NCI-H2227 (cell line): ENCODE measurements at regions not wholly inside any gene's neighbourhood (a gene's known extent, or its start where the extent isn't known, plus 50 kb on each side); places are given as distances from the start of the nearest gene placed in this dataset.

Experiments
- DNase-seq: peaks from one replicate; lab custom pipeline; 2025; ENCODE audit not compliant: unreplicated experiment; lab: John Stamatoyannopoulos, UW

DNA sequence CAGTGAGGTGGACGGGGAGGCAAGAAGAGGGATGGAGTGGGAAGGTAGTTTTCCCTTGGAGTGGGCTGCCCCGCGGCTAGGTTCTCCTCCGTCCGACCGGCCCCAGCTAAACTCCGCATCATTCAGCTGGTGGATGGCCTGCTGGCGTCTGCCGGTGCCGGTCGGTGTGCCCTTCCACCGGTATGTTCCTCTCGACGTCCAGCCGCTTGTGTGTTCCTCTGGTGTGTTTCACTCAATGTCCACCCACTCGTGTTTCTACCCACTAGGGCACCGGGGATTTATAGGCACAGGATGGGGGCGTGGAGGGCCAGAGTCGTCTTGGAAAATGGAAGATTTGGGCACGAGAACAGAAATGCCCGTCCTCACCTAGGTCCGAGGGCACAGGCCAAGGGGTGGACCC, 931.7 kb upstream of the B3GALT2 start:
- DNase-seq: no peak

DNA sequence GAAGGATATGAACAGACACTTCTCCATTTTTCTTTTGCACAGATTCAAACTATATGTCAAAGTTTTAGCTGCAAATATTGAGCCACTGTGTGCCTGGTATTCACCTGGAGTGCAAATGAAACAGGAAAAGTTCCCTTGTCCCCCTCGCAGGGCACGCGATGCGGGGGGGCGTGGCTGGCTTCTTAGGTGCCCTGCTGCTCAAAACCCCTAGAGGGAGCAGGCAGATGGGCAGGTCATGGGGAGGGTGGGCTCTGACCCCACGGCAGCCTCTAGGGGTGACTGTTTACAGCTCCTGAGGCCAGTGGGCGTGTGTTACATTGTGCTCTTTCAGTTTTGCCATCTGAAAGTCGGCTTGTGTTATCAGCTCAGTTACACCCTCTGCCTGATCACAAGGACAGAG, 931.2 kb upstream of the B3GALT2 start:
- no peak for DNase-seq

DNA sequence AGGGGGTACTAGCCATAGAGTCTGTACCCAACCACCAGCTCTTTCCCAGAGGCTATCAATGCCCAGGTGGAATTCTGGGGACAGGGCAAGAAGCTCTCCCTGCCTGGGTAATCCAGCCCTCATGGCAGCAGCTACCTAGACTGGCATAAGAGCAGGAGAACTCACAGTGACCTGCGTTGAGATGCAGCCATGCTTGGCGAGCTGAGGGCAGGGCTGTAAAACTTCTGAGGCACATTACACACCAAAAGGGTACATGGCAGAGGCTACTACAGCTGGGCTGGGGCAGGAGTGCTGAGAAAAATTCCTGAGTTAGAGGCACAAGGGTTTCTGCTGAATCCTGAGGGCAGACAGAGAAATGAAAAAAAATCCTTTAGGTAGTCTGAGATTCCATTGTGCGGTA, 927.9 kb upstream of the B3GALT2 start:
- no peak for DNase-seq

DNA sequence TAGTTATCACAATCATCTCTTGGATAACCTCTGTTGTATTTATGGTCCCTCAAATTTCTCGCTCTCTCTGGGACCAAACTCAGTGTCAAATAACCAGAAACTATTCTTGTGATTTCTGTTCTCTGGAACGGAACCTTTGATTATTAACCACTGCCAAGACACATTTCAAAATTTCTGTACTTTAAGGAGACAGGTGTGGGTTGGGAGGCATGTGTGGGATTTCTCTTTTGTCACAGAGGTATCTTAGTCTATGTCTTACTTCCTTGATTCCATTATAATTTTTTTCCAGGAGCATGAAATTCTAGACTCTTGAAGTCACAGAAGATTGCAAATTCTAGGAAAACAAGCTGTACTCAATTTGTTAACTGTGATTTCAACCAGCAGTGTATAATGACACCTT, 919.0 kb upstream of the B3GALT2 start:
- DNase-seq: no peak

DNA sequence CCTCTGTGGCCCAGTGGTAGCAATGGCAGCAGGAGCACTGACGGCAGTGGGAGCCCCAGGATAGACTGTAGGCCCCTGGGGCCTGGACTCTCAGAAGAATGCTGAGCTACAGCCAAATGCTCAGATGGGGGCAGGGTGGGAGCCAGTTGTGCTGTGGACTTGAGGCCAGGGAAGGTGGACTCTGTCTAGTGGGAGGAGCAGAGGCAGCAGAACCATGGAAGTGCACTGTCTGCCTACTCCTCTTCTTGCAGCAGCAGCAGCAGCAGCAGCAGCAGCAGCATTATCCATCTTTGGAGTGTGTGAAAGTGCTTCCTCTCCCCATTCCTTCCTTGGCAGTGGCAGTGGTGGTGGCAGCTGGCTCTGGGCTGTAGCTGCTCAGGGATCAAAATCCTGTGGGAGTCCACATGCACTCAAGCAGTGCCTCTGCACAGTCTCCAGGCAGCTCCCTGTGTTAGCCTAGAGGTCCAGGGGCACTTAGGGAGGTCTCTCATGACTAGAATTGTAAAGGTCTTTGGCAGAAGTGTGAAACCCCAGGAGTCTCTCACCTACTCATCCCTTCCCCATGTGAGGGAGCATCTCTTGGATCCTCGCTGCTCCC, 917.9 kb upstream of the B3GALT2 start:
- no peak for DNase-seq

DNA sequence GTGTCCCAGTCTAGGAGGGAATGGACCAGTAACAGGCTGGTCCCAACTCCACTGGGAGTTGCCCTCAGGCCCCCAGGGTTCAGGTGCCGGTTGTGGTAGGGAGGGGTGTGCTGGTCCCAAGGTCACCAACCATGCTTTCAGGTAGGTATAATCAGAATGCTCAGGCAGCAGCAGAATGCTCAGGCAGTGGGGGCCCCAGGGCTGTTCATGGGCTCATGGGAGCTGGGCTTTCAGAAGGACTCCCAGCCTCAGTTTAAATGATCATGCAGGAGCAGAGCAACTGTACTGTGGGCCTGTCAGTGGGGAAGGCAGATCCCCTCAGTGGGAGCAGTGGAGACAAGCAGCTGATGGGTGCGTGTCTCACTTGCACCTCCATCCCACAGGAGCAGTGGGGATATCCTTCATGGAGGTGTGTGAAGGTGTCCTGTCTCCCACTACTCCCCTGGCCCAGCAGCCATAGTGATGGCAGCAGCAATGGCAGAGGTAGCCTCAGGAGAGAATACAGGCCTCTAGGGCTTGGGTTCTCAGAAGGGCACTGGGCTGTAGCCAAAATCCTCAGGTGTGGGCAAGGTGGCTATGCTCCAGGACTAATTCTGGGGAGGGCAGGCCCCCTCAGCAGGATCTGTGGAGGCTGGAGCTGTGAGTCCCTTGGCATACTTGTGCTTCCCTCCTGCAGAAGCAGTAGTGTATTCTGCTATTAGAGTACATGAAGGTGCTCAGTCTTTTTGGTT, 917.3 kb upstream of the B3GALT2 start:
- DNase-seq: no peak

DNA sequence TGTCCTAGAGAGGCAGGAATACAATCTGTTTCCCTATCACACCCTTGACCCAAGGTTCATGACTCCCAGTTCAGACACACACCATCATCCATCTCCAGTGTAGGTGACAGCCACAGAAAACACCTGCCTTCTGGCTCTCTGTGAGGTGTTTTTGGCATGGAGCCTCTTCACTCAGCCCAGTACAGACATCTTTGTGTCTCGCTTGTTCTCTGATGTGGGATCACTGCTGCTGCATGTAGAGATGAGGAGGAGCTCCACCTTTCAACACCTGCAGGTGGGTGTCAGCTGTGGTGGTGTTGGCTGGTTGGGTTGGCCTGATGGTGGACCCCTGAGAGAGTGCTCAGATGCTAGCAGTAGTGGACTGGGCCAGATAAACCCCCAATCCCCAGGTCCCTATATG, 916.7 kb upstream of the B3GALT2 start:
- DNase-seq: no peak

DNA sequence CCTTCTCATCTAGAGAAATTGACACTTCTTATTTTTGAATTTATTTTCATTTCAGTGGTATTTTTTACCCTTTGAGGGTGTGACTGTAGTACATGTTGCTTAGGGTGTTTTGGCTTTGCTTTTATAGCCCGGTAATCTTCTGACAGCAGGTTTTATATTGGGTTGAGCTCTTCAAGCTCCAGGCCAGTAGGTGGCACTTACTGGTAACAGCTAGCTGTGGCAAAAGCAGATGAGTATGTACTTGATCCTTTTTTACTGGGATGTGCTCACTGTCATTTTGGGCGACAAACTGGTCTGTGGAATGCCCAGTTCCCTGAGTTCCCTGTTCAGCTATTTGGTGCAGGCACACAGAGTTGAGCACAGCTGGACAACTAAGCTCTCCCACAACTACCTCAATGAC, 916.2 kb upstream of the B3GALT2 start:
- no peak for DNase-seq

DNA sequence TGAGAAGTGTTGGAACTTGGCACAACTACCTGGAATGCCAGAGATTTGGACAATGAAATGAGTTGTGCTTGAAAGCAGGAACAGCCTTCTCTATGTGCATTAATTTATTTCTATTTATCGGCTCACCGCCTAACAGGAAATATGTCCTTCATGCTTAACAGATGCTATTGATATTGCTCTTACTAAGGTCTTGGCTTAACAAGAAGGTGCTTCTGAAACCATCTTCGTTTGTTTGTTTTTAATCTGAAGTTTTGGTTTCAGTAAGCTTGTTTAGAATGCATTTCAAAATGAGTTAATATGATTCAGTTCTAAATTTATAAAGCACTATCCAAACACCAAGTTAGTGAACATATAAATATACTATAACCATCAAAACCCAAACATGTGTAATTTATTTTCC, 898.3 kb upstream of the B3GALT2 start:
- no peak for DNase-seq

DNA sequence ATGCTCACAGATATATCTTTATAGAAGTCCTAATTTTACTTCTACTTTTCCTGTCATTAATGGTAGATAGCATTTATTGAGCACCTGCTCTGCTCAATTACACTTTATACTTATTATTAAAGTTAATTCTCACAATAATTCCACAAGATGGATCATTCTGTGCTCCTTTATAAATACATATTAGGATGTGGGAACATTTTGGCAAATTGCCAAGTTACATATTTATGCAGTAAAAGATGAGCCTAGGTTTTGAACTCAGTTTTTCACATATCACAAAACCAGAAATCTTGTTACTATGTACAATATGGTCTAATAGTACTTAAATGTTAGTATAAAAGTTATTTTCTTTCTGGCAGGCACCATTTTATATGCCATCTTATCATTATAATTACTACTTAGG, 895.0 kb upstream of the B3GALT2 start:
- DNase-seq: no peak

DNA sequence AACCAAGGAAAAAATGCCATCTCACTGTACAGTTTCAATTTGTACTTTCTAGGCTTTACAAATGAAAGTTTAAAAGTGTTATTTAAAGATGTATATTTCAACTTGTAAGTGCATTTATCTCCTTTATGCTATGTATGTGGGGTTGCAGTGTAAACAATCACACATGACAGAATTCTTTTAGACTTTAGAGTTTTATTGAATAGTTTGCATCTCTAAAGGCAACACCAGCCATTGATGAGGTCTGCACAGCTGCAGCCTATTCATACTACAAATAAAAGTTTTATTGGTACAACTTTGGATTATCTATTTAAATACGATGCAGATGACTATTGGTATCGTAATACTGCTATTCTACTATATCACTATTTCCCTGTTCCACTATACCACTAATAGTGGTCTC, 894.4 kb upstream of the B3GALT2 start:
- DNase-seq: no peak

DNA sequence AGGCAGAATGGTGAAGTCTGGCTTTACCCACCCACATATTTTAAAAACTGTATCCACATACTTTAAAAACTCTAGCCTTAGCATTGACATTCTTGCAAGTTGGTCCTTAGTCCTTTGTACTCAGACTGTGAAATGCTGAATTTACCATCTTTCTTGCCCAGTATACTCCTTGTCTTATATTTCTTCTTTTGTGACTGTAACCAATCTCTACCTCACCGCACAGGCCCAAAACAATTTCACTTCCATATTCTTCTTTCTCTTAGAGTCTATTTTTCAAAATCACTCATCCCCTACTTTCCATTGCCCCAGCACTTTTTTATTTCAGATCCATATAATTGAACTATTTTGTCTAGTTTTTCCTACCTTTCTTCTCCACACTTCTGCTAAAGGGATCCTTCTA, 892.4 kb upstream of the B3GALT2 start:
- no peak for DNase-seq

DNA sequence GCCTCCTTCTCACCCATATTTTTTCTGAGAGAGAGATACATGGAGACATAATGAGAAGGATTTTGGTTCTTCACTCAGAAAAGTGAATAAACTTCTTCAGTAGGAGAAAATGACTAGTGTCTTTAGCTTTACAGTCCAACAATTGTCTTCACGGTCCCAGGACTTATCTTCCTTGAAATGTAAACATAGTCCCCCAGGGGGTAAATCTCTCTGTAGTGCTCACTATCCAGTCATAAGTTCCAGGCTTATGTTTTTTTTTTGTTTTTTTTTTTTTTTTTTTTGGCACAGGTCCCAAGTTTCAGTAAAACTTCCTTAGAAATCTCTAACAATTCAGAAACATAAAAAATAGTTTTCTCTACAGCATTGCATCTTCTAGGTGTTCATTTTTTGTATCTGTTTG, 890.2 kb upstream of the B3GALT2 start:
- DNase-seq: no peak

DNA sequence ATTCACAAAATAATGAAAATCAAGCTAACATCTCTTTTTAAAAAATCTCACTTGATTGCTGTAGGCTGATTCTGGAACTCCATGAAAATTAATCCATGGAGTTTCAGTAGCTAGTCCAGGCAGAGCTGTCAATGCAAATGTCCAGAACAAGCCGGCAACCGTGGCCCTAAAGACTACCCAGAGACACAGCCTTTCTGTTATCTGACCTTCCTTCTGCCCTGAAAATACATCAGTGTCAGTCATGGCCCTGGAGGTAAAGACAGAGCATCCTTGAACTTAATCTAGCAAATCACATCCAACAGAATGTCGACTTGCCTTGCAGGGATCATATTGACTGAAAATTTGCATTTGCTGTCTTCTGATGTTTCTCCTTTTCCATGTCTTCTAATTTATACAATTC, 887.4 kb upstream of the B3GALT2 start:
- DNase-seq: no peak

DNA sequence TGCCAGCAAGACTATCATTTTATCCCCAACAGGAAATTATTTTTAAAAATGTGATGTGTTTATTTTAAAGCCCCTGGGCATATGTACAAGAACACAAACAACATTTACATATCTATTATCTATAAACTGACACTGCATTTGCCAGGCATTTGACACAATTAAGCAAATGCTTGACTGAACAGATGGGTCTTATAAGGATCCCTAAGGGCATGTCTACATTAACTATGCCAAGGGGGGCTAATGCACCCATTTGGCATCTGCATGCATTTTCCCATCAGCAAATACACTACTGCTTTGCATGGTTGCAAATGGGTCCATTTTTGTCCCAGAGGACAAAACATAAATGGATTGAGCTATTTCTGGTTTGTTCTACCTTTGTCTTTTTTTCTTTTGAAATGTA, 884.8 kb upstream of the B3GALT2 start:
- no peak for DNase-seq

DNA sequence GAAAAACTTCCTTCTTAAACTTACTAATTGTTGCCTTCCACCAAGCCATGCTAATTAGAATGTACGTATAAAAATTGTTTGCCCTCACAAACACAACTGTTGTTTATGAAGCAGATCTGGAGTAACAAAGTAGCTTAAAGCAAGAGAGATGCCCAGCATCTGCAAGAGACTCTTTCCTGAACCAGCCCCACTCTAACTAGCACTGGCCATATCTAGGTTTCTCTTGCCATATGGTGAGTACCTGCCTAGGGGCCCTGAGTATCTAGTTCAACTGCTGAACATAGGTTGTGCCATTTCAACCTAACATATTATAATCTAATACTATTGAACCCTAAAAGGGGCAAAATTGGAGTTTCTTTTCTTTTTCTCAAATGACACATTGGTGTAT, 883.4 kb upstream of the B3GALT2 start:
- DNase-seq: no peak

DNA sequence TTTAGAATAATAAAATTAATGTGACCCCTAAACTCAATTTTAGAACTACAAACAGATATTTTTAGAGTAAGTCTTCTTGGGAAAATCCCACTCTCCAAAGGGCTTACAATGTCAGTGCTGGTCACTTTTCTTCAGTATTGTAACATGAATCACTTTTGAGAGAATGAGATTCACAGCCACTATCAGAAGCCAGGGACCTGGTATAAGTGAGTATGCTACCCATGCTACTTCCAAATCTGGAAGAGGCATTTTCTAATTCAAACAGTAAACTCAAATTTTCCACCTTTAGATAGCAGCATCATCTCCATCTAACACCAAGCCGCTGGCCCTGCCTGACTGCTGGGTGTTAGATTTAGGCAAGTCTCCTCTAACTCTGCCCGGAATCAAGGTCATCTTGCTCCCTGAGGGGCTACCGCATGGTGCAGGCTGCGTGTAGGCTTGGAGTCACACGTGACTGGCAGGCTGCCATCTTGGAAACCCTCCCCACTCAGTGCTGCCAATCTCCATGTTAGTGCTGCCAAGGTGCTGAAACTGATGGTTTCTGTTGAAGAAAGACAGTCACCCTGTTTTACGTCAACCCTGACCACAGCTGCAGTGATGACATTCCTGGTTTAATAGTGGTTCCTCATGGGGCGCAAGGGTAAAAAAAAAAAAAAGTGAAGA, 882.9 kb upstream of the B3GALT2 start:
- DNase-seq: no peak

DNA sequence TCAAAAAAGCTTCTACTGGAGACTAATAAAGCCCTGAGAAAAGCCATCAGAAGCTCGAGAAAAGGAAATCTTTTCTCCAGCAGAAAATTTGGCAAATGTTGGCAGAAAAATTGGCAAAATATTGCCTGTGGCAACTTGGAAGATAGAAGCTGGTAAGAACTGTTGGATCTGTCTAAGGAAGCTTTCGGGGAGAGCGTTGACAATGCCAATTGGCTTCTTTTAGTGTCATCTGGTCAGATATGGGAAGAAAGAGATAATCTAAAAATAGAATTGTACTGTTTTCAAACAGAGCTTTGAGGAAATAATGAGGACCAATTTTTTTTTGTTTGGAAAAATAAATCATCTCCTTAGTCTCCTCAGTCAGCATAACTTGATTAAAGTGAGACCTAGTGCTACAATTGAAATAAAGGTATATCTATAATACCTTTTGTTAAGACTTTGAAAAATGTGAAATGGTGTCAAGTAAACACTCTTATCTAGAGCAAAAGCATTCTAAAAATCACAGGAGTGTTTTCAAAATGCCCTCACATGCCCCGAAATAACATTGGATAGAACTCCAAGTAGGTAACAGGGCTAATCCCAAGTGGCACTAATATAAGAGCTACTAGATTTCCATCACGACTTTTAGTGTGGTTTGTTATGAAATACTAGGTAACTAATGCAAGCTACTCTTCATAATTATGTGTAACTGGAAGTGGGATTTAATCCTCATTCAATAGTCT, 882.2 kb upstream of the B3GALT2 start:
- no peak for DNase-seq

DNA sequence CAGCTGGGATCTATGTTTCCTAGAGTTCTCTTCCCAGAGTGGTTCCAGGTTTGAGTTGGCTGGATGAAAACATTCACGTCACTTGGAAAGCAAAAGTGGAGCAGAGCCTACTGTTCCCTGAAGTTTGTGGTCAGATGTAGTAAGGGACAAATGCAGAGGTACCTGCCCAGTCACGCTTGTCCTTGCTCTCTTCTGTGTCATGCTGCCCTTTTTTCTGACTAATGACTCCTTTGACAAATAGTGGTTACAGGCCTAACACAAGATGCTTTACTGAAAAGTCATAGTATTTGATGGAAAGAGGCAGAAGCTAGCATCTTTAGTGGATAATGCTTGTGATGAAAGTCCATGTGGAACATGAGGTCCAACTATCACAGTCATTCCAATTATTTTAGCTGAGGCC, 881.4 kb upstream of the B3GALT2 start:
- no peak for DNase-seq

DNA sequence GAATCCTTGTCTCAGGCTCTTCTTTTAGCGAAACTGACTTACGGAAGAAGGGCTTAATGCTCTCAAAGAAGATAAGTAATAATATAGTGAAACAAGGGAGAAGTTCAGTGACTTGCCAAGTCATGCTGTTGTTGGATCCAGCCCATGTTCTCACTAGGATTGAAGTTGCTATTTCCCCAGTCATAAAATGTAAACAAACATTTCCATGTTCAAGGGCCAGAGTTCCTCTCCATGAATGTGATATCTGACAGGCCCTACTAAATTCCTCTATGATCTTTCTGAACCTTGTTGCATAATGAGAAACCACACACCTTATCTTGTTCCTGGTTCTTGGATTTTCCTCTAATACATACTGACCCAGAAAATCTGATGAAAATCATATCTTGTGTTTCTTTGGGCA, 876.5 kb upstream of the B3GALT2 start:
- DNase-seq: no peak

DNA sequence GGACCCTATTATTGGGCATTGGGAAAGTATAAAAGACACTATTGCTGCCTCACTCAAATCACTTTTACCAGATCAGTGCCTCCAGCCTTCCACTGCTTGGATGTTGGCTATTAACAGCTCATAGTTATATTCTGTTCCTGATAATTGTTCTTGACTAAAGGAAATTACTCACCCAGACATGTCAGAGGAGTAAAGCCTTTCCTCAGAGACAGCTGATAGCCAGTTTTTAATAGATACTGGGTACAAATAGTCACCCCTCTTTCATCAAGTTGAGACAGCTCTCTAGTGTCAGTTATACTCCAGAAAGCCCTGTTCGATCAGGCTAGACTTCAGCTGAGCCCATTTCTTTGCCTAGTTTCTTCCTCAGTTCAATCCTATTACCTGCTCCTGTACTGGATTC, 876.1 kb upstream of the B3GALT2 start:
- DNase-seq: no peak

DNA sequence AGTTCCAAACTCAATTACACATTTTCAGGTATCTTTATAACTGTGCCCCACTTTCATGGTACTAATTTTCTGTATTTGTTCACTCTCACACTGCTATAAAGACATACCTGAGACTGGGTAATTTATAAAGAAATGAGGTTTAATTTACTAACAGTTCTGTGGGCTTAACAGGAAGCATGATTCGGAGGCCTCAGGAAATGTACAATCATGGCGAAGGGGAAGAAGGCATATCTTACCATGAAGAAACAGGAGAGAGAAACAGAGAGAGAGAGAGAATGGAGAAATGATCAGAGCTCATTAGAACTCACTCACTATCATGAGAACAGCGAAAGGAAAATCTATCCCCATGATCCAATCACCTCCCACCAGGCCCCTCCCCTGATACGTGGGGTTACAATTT, 874.1 kb upstream of the B3GALT2 start:
- DNase-seq: no peak
